ENCODE measurements at regions not wholly inside any gene's neighbourhood (a gene's known extent, or its start where the extent isn't known, plus 50 kb on each side); places are given as distances from the start of the nearest gene placed in this dataset.
"Not testable (repeated sequence)": the region's sequence is repeated elsewhere in the genome, so short reads cannot be mapped to it uniquely, and the experiment has no call there.

GRCh38 chr2:87502948-87503347 is 244.9 kb upstream of the PLGLB2 start:
- TF ChIP-seq ZFP30 (CRISPR knock-in tag; IDR thresholded peaks at IDR 0.05); PPARA (CRISPR knock-in tag; IDR thresholded peaks at IDR 0.05; ENCODE audit: borderline replicate concordance); ARNTL (CRISPR knock-in tag; IDR thresholded peaks at IDR 0.05; ENCODE audit: borderline replicate concordance, low read depth); CSDC2 (CRISPR knock-in tag; IDR thresholded peaks at IDR 0.05): not testable (repeated sequence)

Measured in SK-N-SH treated with all-trans-retinoic acid at 6 μM for 48 hours (cell line).